VCaP (cell line): ENCODE measurements at regions not wholly inside any gene's neighbourhood (a gene's known extent, or its start where the extent isn't known, plus 50 kb on each side); places are given as distances from the start of the nearest gene placed in this dataset.

Experiments used
- H3K27ac ChIP-seq: fragments of 450-650 bp; 2 replicates; pipeline ENCODE4 v1.5.1; 2017
- TF ChIP-seq, protein P1 (sequence below): fragments of 450-650 bp; conservative IDR thresholded peaks from 2 replicates; pipeline ENCODE4 v1.5.1; 2017; ENCODE audit warnings: mild to moderate bottlenecking, moderate library complexity

DNA sequence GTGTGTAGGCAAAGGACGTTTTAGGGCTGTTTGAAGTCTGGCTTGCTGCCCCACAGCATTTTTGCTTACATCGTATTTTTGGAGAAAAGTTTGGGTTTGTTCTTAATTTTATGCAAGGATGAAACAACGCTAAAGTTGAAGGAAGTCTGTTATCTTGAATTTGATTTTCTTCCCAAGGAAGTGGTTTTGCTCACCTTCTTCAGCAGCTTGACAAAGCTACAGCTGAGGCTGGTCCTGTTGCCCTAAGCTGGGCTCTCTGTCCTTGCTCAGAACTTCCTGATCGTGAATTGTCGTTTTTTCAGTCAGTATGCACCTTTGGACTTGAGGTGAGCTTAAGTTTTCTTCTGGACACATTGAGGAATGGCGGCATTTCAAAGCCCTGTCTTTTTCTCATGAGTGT, 62.1 kb upstream of the GSX1 start:
- no peak overlapping the region for H3K27ac ChIP-seq
- TF ChIP-seq, protein P1, sequence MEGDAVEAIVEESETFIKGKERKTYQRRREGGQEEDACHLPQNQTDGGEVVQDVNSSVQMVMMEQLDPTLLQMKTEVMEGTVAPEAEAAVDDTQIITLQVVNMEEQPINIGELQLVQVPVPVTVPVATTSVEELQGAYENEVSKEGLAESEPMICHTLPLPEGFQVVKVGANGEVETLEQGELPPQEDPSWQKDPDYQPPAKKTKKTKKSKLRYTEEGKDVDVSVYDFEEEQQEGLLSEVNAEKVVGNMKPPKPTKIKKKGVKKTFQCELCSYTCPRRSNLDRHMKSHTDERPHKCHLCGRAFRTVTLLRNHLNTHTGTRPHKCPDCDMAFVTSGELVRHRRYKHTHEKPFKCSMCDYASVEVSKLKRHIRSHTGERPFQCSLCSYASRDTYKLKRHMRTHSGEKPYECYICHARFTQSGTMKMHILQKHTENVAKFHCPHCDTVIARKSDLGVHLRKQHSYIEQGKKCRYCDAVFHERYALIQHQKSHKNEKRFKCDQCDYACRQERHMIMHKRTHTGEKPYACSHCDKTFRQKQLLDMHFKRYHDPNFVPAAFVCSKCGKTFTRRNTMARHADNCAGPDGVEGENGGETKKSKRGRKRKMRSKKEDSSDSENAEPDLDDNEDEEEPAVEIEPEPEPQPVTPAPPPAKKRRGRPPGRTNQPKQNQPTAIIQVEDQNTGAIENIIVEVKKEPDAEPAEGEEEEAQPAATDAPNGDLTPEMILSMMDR = no peak
